GM12892 (cell line): ENCODE measurements at regions not wholly inside any gene's neighbourhood (a gene's known extent, or its start where the extent isn't known, plus 50 kb on each side); places are given as distances from the start of the nearest gene placed in this dataset.

ENCODE experiments used
- POLR2A ChIP-seq: IDR thresholded peaks from 2 replicates; pipeline ENCODE4 v1.6.1; 2011; ENCODE audit warnings: low read depth, low read length, control low read depth
- POLR2AphosphoS5 ChIP-seq: IDR thresholded peaks from 2 replicates; pipeline ENCODE4 v1.6.1; 2011; ENCODE audit warnings: low read depth, low read length, control low read depth
- TAF1 ChIP-seq: IDR thresholded peaks from 2 replicates; pipeline ENCODE4 v1.6.1; 2011; ENCODE audit warnings: low read depth, mild to moderate bottlenecking, control low read depth, low read length, borderline replicate concordance

- TF ChIP-seq POLR2AphosphoS5 (no peak), POLR2A (no peak), TAF1 (no peak)
Measured at GRCh38 chr22:47967831-47968230, 1205.4 kb downstream of the TBC1D22A start.
